ENCODE measurements at regions not wholly inside any gene's neighbourhood (a gene's known extent, or its start where the extent isn't known, plus 50 kb on each side); places are given as distances from the start of the nearest gene placed in this dataset.

DNA sequence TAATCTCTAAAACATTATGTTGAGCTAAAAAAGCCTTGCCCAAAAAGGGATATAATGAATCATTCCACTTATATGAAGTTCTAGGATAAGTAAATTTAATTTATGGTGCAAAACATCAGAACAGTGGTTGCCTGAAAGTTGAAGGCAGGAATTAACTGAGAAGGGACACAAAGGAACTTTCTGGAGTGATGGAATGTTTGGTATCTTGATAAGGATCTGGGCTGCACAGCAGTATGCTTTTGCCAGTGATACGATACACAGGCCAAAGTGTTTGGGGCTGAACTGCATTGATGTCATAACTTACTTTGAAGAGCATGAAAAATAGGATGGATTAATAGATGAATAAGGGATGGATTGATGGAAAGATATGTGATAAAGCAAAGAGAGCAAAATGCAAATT is 146.1 kb upstream of the LRFN2 start:
- Histone ChIP-seq H3K9me3 (no peaks in the 10 kb centered on the region), H3K27me3 (no peaks in the 10 kb centered on the region), H3K36me3 (no peaks in the 10 kb centered on the region), H3K4me3 (no peak overlapping the region), H3K27ac (no peak overlapping the region), H3K4me1 (no peaks in the 10 kb centered on the region)
- no peak for DNase-seq
- TF ChIP-seq POLR2AphosphoS5 (IDR thresholded peaks at IDR 0.05) (no peak), POLR2A (IDR thresholded peaks at IDR 0.05) (no peak), EP300 (IDR thresholded peaks at IDR 0.05) (no peak)
- TF ChIP-seq, protein P1, sequence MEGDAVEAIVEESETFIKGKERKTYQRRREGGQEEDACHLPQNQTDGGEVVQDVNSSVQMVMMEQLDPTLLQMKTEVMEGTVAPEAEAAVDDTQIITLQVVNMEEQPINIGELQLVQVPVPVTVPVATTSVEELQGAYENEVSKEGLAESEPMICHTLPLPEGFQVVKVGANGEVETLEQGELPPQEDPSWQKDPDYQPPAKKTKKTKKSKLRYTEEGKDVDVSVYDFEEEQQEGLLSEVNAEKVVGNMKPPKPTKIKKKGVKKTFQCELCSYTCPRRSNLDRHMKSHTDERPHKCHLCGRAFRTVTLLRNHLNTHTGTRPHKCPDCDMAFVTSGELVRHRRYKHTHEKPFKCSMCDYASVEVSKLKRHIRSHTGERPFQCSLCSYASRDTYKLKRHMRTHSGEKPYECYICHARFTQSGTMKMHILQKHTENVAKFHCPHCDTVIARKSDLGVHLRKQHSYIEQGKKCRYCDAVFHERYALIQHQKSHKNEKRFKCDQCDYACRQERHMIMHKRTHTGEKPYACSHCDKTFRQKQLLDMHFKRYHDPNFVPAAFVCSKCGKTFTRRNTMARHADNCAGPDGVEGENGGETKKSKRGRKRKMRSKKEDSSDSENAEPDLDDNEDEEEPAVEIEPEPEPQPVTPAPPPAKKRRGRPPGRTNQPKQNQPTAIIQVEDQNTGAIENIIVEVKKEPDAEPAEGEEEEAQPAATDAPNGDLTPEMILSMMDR (IDR thresholded peaks at IDR 0.05) = no peak
- WGBS, 2 donors = 35 to 46% methylated on average over 1 of the region's 1 CpG
- no peak for ATAC-seq (ENCODE audit: low FRiP score in 2 of 2)

DNA sequence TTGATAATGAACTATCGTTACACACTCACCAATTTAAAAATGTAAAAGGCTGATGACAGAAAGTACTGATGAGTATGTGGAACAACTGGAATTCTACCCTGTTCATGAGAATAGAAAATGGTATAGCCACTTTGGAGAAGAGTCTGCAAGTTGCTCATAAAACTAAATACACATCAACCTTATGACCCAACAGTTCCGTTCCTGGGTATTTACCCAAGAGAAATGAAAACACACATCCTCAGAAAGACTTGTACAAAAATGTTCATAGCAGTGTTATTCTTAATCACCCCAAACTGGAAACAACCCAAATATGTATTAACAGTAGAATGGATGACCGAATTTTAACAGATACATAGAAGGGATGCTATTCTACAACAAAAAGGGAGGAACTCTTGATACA is 145.7 kb upstream of the LRFN2 start:
- WGBS, 2 donors = 73 to 74% methylated on average over 3 of the region's 3 CpGs
- no peaks in the 10 kb centered on the region for H3K36me3 ChIP-seq

DNA sequence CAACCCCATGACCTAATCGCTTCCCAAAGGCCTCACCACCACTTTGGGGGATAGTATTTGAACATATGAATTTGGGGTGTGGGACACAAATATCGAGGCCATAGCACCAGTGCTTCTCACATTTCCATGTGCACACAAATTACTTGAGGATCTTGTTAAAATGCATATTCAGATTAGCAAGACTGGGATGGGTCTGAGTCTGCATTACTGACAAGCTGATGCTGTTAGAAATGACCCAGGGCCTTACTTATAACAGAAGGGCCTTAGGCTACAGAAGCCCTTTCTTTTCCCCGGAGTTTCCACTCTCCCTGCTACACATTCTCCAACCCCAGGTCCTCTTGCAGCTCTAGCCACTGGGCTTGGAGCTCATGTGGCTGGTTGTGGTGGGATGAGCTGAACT is 141.5 kb upstream of the LRFN2 start:
- no peaks in the 10 kb centered on the region for H3K36me3 ChIP-seq
- H3K27ac ChIP-seq = no peak overlapping the region
- no peaks in the 10 kb centered on the region for H3K9me3 ChIP-seq
- no peak for DNase-seq
- H3K27me3 ChIP-seq = no peaks in the 10 kb centered on the region
- 87 to 100% methylated on average over 3 of the region's 3 CpGs for WGBS, 2 donors
- no peaks in the 10 kb centered on the region for H3K4me1 ChIP-seq
- H3K4me3 ChIP-seq = no peak overlapping the region
- TF ChIP-seq POLR2AphosphoS5 (IDR thresholded peaks at IDR 0.05) (no peak), EP300 (IDR thresholded peaks at IDR 0.05) (no peak), POLR2A (IDR thresholded peaks at IDR 0.05) (no peak)
- TF ChIP-seq, protein P1 (IDR thresholded peaks at IDR 0.05) = no peak
- no peak for ATAC-seq (ENCODE audit: low FRiP score in 2 of 2)

More for the DNA sequence above, 145.7 kb upstream of the LRFN2 start:
- TF ChIP-seq POLR2AphosphoS5 (IDR thresholded peaks at IDR 0.05) = no peak
- TF ChIP-seq POLR2A (IDR thresholded peaks at IDR 0.05) = no peak
- TF ChIP-seq, protein P1 (IDR thresholded peaks at IDR 0.05) = no peak
- no peak for TF ChIP-seq EP300 (IDR thresholded peaks at IDR 0.05)
- Histone ChIP-seq H3K4me3 (no peak overlapping the region), H3K4me1 (no peaks in the 10 kb centered on the region), H3K9me3 (no peaks in the 10 kb centered on the region), H3K27ac (no peak overlapping the region), H3K27me3 (no peaks in the 10 kb centered on the region)
- DNase-seq (no peak), ATAC-seq (ENCODE audit: low FRiP score in 2 of 2) (no peak)

DNA sequence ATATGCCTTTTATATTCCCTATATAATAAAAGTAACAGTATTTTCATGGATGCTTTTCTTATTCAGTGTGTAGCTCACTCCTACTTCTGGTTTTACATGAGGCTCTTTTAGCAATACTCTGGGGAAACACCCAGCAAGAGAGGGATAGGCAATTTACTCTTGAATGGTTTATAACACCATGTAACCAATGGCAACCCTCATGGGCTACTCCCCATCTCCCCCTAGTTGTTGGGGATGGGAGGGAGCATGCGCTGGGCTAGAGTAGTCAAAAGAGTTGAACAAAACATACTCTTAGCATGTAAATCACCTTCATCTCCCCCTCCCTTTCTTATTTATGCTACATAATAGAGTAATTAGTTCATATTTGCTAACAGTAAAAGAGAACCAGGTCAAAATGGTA is 140.1 kb upstream of the LRFN2 start:
- WGBS, 2 donors = 93 to 96% methylated on average over 1 of the region's 1 CpG
- no peak overlapping the region for H3K4me3 ChIP-seq
- no peaks in the 10 kb centered on the region for H3K4me1 ChIP-seq
- H3K27me3 ChIP-seq = no peaks in the 10 kb centered on the region
- no peak for ATAC-seq (ENCODE audit: low FRiP score in 2 of 2)
- H3K36me3 ChIP-seq = no peaks in the 10 kb centered on the region
- TF ChIP-seq POLR2A (IDR thresholded peaks at IDR 0.05) (no peak), EP300 (IDR thresholded peaks at IDR 0.05) (no peak), POLR2AphosphoS5 (IDR thresholded peaks at IDR 0.05) (no peak)
- TF ChIP-seq, protein P1 (IDR thresholded peaks at IDR 0.05) = no peak
- no peak overlapping the region for H3K27ac ChIP-seq
- DNase-seq = no peak
- H3K9me3 ChIP-seq = no peaks in the 10 kb centered on the region

DNA sequence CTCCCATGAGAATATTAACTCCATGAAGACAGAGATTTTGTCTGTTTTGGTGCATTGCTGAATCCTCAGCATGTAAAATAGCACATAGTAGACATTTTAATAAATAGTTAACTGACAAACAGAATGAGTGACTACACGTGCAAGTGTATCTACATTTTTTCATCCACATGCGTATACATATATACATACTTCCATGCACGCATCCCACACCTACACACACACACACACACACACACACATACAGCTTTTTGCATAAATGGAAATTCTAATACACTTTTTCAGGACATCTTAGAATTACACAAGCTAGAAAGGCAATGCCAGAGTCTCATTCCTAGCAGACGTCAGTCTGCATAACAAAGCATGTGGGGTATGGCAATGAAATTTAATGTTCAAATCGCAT is 139.7 kb upstream of the LRFN2 start:
- Histone ChIP-seq H3K36me3 (no peaks in the 10 kb centered on the region), H3K9me3 (no peaks in the 10 kb centered on the region), H3K27ac (no peak overlapping the region), H3K27me3 (no peaks in the 10 kb centered on the region), H3K4me3 (no peak overlapping the region), H3K4me1 (no peaks in the 10 kb centered on the region)
- TF ChIP-seq POLR2A (IDR thresholded peaks at IDR 0.05) = no peak
- TF ChIP-seq, protein P1 (IDR thresholded peaks at IDR 0.05) = no peak
- TF ChIP-seq EP300 (IDR thresholded peaks at IDR 0.05) = no peak
- no peak for TF ChIP-seq POLR2AphosphoS5 (IDR thresholded peaks at IDR 0.05)
- no peak for ATAC-seq (ENCODE audit: low FRiP score in 2 of 2)
- no peak for DNase-seq
- WGBS, 2 donors = 95% methylated on average over 5 of the region's 5 CpGs
